Fibroblast of peridontal ligament (primary cell): ENCODE measurements at regions not wholly inside any gene's neighbourhood (a gene's known extent, or its start where the extent isn't known, plus 50 kb on each side); places are given as distances from the start of the nearest gene placed in this dataset.

Experiments
- DNase-seq: peaks from one replicate; pipeline ENCODE4 v3.0.0-alpha.2; 2010; ENCODE audit errors: extremely low read depth

DNA sequence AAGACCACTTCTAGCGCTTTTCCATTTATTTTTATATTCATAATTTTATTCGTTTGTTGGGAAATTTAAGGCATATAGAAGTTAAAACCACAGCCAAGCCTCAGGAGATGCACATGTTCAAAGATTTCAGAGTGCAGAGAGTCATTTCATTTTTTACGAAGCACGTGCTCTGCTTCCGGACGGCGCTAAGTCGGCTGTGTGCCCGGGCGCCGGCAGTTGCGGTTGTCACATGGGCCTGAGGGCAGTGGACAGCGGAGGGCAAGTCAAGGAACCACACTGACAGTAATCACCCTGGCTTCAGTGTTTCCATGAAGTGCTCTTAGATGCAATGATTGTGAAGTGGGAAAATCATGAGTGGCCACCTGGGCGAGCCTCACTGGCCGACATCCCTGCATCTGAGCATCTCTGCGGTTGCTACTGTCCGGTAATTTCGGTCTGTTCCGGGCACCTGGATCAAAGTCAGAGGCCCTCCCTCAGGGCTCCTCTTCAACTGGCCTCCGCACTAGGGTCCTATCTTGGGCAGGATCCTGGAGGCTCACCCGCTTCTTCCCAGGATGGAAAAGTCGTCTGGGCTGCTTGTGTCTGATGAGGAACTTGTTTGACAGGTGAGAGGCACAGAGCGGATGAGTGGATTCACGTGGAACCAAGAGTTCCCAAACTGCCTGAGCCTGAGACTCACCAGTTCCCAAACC lies 90.8 kb downstream of the DACT2 start:
- no peak for DNase-seq

DNA sequence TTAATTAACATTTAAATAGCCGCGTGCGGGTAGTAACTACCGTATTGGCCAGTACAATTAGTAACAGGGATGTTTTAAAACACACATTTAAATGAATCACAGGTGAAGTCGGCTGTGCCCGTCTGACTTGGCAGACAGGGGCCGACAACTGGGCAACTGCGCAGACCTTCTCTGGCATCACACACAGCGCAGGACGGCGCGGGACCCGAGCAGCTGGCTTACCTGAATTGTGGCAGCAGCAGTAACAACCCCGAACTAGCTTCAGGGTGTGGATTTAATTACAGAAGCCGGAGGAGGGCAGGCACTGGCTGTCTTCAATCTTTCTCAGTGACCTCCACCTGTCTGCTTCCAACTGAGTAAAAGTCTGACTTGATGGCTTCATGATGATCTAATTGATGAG lies 91.7 kb downstream of the DACT2 start:
- no peak for DNase-seq

DNA sequence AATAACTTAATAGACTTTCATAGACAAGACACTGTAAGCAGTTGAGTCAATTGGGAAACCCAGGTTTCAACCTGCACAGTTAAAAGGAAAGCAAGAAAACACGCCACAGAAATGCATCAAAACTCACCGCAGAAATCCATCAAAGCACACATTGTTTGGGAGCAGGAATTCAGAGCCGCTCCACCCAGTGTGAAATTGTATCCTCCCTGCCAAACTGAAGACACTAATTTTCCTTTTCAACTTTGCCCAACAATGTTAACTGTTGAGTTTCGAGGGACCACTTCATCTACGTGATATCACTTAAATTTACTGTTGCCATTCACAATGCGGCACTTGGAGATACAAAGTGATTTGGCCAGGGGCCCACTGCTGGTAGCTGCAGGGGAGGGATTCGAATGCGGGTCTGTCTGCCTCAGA lies 92.7 kb downstream of the DACT2 start:
- DNase-seq, result no peak

DNA sequence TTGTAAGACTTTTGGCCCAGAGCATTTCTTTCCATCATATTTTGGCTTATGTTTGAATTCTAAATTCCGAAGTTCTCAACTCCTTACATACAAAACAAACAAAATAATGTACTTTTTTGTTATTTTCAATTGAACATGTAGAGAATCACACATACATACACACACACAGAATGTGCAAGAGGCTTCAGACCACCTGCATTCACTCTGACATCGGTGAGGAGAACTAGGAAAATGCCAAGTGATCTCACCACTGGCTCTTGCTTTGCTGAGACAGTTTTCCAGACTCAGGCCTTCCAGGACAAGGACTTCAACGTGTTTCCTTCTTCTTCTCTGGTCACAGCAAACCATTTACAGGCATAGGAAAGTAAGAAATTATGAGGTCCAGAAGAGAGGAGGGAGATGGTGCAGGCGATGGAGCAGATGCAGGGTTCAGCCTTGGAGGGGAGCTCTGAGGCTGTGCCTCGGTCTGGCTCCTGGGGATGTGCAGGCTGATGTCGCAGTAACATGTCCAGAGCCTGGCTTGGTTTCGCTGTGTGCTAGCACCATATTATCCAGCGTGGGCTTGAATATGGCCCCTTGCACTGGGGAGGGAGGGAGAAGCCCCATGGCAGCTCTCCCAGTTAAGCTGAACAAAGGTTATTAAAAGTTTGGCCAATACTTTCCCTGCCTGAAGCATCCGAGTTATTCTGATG lies 93.4 kb downstream of the DACT2 start:
- DNase-seq, result no peak

DNA sequence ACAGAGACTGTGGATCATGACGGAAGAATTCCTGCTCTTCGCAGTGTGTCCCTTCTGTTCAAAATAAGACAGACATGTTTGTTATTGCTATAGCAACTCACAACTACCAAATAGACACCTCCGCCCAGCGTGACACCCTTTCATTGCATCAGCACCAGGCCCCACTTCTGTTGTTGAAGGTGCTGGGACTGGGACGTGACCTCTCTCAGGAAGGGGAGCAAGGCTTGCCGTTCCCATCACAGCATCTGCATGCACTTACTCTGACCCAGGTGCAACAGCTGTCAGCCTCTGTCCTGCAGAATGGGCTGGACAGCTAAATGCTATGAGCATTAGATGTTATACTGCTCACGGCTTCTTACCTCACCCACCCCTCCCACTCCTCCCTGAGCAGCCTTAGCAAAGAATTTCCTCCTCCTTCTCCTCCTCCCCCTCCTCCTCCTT lies 94.1 kb downstream of the DACT2 start:
- DNase-seq, result no peak

DNA sequence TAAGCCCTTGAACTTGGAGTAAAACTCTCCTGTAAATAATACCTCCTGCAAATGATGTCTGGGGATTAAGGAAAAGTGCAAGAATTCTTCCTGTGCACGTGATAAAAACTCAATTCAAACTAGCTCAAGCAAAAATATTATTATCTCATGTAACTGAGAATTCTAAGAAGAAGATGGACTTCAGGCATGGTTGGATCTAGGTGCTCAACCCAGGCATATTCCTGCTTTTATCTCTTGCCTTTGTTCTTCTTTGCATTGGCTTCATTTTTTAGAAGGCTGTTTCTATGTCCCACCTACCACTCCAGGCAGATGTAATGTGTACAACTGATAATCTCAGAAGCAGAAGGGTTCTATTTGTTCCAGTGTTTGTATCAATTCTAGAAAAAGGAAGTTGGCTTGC lies 95.8 kb downstream of the DACT2 start:
- DNase-seq, result no peak

DNA sequence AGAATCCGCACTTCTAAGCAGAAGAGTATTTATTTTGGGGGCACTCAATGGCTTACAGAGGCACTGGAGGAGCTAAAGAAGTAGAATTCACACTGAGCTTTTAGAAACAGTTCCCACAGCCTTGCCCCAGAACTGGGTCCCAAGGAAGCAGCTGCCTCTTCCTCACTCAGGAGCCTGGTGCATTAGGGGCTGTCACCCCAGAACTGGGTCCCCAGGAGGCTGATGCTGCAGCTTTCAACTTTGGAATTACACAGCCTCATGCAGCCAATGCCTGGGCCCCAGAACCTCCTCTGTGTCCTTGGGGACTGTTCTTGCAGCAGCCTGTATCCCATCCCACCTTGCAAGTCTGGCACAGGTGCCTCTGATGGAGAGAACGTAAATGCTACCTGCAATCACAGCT lies 96.4 kb downstream of the DACT2 start:
- DNase-seq, result no peak

DNA sequence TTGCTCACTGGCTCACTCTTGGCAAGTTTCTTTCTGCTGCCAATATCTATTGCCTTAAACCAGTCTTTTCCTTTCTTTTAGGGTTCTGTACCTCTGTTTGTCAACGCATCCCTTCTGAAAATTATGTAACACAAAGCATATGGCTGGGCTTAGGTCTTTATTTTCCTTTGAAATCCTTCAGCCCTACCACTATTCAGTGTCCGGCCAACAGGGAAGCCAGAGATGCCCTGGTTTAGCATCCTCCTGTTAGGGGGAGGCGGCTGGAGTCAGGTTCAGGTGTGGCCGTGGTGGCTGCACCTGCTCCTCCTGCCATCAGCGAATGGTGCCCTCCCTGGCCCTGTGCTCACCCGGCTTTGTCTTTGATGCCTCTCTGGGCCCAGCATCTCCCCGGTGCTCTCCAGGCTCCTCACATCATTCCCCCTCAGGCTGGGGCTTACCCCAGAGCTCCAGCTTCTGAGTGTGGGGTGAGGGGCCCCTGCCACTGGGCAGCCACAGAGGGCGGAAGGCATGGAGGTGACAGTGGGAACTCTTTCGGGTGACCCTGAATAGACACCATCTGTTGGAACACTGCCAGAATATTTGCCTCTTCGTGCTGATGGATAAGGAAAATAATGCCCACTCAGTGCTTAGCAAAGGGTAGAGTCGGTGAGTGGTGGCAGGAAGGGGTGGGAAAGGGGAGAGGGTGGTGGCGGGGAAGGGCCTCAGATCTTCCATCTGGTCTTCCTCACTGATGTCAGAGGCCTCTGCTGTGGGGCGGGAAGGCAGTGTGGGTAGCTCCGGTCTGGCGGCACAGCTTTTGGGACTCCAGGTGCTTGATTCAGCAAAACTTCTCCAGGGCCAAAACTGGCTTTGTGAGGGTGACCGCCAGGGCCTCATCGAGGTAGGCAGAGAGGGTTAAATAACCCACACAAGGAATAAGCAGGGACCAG lies 97.2 kb downstream of the DACT2 start:
- DNase-seq, result no peak

DNA sequence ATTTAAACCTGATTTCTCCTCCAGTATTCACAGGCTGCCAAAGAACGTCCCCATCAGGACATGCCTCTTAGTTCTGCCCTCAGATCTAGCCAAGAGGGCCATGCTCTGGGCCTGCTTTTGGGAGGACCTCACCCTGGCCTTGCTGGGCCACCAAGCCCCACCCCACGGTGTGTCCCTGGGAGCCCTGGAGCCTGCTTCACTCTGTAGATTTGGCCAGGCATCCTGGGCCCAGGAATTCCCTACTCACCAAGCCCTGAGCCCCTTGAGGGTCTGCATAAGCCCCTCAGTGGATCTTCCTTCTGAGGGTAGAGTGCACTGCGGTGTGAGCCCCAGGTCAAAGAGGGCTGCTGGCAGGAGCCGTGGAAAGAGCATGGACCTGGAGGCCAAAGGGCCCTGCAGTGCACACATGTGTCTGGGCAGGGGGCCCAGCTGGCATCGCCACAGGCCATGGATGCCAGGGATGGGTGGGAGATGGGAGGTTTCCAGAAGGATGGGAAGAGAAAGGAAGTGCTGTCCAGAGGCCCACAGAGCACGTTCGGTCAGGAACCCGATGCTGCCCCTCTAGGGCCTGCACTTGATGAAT lies 98.0 kb downstream of the DACT2 start:
- no peak for DNase-seq

DNA sequence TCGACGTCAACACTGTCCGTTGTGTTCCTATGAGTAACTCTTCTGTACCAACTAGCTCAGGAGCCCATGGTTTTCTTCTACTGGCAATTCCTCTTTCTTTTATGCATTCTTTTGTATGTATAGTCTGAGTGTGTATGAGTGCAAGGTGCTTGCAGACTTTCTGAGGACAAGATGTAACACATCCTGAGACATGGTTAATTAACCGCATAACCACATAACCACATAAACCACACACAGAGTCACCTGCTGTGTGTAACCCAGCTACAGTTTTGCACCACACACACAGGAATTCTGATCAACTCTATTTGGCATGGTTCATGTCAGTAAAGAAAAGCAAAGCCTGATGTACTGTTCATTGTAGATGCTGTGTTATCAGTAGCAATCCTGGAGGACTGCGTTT lies 98.6 kb downstream of the DACT2 start:
- DNase-seq, result no peak

DNA sequence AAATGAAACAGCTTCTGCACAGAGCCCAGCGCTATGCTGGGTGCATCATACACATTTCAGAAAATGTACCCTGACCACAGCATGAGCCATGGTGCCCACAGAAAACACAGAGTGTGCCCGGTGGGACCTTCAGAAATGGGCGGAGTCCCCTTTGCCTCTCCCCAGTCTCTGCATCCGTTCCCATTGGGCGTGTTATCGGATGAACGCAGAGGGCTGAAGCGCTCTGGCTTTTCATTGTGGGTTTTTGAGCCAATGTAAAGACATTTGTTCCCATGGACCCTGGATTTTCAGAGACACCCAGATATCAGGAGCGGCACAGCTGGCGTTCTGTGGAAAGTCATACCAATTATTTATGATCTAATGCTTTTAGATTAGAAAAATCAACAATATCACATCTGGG lies 99.8 kb downstream of the DACT2 start:
- no peak for DNase-seq

DNA sequence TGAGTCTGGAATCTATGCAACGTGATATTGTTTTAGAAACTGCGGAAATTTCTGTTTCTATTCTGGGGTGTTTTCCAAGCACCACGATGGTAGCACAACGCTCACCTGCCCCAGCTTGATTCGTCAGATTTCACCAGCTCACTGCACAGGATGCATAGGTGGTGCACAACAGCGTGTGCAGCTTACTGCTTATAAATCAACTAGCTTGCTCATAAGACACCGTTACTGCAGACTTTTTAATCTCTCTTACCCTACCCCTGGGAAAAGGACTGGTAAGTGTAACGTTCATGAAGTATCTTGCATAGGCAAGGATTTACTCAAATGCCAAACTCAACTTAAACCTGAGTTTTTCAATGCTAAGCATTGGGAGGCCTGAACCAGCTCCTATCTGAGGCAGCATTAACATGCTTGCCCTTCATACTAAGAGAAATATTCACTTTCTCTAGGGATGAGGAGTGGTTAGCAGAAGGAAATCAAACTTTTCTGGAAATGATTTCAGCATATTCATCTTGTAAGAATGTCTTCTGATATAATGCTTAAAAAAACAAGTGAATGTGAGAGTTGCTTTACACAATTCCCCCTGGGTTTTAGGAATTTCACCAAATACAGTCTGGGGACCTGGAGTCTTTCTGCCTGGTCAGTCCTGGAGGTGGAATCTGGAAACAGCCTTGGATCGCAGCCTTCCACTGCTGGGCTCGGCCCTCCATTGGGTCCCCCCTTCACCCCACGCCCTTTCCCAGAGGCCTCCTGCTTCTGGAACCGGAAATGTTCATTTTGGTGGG lies 100.6 kb downstream of the DACT2 start:
- peak; percentile 13 for DNase-seq

DNA sequence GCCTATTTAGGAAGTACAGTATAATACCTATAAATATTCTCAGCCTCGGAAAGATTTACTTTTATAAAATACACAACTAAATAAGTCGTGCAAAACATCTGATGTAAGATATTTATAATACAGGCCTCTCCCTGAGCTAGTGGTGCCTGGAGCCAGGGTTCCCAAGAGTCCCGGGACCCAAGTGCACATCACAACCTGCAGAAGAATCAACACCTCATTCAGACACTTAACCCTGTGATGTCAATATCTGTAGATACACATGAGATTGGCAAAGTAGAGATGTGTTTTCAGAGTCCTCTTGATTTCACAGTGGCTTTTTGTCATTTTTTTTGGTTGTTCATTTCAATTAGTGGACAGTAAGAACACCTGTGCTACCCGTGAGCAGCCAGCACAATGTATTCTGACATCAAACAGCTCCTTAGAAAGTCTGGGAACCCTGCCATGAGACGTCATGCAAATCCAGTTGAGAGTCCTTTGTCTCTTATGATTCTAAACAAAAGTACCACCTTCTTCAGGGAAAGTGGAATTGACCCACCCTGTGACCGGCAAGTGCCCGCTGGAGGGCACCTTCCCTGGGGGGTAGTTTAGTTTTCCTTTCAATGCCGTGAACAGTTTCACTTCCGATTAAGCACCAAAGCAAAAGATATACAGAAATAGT lies 101.6 kb downstream of the DACT2 start:
- DNase-seq, result no peak

DNA sequence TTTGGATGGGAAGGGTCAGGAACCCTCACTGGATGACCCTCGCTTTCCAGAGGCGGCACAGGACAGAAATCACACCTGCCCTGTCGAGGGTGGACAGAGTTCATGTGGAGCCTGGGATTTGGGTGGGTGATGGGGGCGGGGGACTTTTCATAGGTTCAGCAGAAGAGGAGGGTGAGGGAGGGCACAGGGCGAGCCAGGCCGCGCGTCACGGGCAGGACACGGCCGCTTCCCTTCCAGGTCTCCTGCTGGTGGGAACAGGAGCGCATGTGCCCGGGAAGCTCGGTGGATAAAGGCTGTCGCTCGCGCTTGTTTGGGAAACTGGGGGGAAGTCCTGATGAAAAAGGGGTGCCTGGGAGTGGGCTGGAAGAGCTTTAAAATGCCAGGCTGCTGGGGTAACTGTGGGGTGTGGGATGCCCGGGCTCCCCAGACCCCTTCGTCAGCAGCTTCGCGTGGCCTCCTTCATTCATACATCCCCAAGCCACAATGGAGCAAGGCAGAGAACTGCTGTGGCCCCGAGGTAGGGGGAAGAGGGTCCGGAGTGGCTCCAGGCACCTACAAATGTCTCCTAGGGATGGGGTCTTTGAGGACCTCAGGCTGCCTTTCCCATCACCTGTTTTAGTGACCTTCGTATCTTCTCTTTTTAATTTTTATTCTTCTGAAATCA lies 102.2 kb downstream of the DACT2 start:
- DNase-seq, result no peak

DNA sequence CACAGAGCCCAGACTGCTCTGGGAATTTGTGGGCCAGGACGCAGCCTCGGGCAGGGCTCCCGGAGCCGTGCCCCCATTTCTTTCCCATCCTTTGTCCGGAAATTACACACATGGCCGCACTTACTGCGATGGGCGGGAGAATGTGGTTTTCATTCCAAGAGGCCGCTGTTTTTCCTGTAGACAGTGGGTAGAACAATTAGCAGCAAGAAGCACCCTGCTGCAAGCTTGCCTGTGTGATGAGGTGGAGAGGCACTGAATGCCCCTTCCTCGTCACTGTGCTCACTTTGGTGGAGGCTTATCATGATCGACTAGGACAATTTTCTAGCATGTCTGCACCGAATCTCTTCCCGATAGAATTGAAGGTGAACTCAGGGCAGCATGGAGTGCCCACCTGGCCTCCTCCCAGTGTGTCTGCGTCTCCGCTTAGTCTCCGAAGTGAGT lies 102.8 kb downstream of the DACT2 start:
- no peak for DNase-seq

DNA sequence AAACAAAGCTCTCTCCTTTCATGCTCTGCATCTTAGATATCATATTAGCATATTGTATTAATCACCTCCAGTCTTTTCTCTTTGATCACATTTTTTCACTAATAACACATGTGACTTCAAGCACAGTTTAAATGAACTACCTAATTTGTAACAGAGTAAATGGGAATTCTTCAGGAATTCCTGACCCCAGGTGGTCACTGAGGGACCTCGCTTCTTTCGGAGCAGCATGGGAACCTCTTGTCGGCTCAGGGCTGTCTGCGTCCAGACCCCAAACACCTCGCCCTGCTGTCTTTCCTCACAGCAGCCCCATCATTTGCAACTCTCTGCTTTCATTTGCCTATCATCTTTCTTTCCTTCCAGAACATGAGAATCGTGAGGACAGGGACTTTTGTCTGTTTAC lies 103.5 kb downstream of the DACT2 start:
- no peak for DNase-seq

DNA sequence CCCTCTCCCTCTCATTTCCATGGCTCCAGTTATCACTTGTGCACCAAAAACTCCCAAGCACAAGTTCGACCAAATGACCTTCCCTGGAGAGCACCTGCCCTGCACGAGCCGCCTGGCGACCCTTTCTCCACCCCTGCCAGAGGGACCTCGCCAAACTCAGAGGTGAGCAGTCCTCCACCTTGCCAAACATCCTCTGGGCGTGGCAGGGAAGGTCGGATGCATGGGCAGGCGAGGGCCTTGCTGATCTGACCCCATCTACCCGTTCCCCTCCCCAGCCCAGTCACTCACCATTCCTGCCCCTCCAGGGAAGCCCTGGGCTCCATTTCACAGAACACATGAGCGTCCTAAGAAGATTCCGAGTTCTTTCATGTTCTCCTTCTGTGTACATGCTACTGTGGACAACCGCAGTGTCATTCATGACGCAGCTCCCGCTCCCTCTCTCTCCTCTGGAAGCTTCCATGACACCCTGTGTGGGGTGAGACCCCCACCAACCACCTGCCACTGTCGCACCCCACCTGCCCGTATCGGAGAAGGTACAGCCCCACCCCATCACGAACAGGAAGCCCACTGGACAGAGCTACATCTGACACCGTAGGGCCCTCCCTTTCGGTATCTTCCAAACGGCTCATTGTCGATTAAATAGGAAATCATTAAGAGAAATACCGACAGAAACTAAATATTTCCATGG lies 104.3 kb downstream of the DACT2 start:
- no peak for DNase-seq

DNA sequence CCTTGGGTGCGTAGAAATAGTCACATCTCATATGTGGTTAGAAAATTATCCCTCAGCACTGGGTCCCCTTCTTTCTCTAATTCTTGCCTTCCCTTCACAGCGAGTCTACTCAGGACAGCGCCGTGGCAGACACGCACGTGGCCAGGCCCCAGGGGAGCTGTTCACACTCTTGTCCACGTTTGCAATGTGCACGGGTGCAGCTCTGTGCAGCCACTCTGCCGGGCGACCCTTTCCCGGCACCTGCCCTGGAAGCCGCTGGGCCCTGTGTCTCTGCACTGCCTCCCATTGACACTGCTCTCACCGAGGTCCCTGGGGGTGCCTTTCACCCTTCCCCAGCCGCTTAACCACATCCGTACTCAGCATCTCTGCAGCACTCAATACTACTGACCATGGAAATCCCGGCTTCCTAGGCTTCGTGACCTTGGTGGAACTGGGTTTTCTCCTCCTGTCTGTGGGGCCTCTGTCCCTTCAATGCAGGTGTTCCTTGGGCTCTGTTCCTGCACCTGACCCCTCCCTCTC lies 104.9 kb downstream of the DACT2 start:
- DNase-seq, result no peak

DNA sequence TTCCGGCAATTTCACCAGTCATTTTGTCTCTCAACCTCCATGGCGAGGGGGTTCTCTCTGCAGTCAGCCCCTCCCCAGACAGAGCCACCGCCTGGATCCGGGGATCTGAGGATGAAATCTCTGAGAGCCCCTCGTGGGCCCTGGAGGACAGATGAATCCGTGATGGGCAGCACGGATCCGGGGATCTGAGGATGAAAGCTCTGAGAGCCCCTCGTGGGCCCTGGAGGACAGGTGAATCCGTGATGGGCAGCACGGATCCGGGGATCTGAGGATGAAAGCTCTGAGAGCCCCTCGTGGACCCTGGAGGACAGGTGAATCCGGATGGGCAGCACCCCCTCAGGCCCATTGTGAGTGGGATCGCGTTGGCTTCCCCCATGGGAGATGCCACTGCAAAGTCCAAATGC lies 106.5 kb downstream of the DACT2 start:
- no peak for DNase-seq
